CD4-positive, alpha-beta T cell (primary cell): ENCODE measurements at regions not wholly inside any gene's neighbourhood (a gene's known extent, or its start where the extent isn't known, plus 50 kb on each side); places are given as distances from the start of the nearest gene placed in this dataset.

Experiments used
- ATAC-seq: fragments of 200-7000 bp; cut with Tn5 transposase; one replicate; pipeline ENCODE4 v1.10.0; 2022; ENCODE audit warnings: mild to moderate bottlenecking; ENCODE audit not compliant: poor library complexity
- CTCF ChIA-PET: fragments of 350-600 bp; sonication (Branson Sonifier 250); formaldehyde crosslinking; loops from one replicate; lab custom pipeline; 2021; ENCODE audit warnings: antibody characterized with exemption, inconsistent platforms; lab: Charles Lee
- POLR2A ChIA-PET: fragments of 350-600 bp; sonication (Branson Sonifier 250); formaldehyde crosslinking; loops from one replicate; lab custom pipeline; 2021; ENCODE audit warnings: antibody characterized with exemption, inconsistent platforms; lab: Charles Lee
- DNase-seq, 14 experiments: peaks; one replicate each; pipeline ENCODE4 v3.0.0-alpha.2; 2013 to 2020; ENCODE audit warnings: mixed read lengths in 2 of 14
- H3K27ac ChIP-seq, 2 donors: one replicate each; pipeline versions ENCODE4 v1.5.1 to v1.7.0; 2013; ENCODE audit warnings: low read length in 2 of 2, low read depth in 1 of 2, mild to moderate bottlenecking in 1 of 2
- H3K27me3 ChIP-seq, 2 experiments: 1 replicate in 1 of 2; 2 replicates in 1 of 2; pipeline versions ENCODE4 v1.6.1 to v1.7.0; 2013; ENCODE audit warnings: low read length in 2 of 2, control low read depth in 1 of 2, mild to moderate bottlenecking in 1 of 2, moderate library complexity in 1 of 2; ENCODE audit not compliant: insufficient read depth in 2 of 2, control insufficient read depth in 1 of 2
- H3K36me3 ChIP-seq: one replicate; pipeline ENCODE4 v1.6.1; 2013; ENCODE audit warnings: low read length, control low read depth; ENCODE audit not compliant: insufficient read depth
- H3K4me1 ChIP-seq: one replicate; pipeline ENCODE4 v1.6.1; 2013; ENCODE audit warnings: low read length, control low read depth; ENCODE audit not compliant: insufficient read depth
- H3K4me3 ChIP-seq: one replicate; pipeline ENCODE4 v1.5.1; 2013; ENCODE audit warnings: mild to moderate bottlenecking, low read length, moderate library complexity
- H3K9me3 ChIP-seq, 2 experiments: 1 replicate in 1 of 2; 2 replicates in 1 of 2; pipeline versions ENCODE4 v1.6.1 to v1.7.0; 2013; ENCODE audit warnings: low read length in 2 of 2, mild to moderate bottlenecking in 2 of 2, control low read depth in 1 of 2, moderate library complexity in 1 of 2; ENCODE audit not compliant: control insufficient read depth in 1 of 2, insufficient read depth in 1 of 2
- H3K27ac Mint-ChIP-seq: one replicate; pipeline ENCODE4 v1.8.0; 2020; ENCODE audit warnings: mixed read lengths
- H3K27me3 Mint-ChIP-seq: one replicate; pipeline ENCODE4 v1.8.0; 2021; ENCODE audit warnings: mixed read lengths
- H3K36me3 Mint-ChIP-seq: one replicate; pipeline ENCODE4 v1.8.0; 2021; ENCODE audit warnings: low read depth, mixed read lengths
- H3K4me1 Mint-ChIP-seq: one replicate; pipeline ENCODE4 v1.8.0; 2021; ENCODE audit warnings: low read depth, mixed read lengths
- H3K4me3 Mint-ChIP-seq: one replicate; pipeline ENCODE4 v1.8.0; 2020; ENCODE audit warnings: mild to moderate bottlenecking, mixed read lengths
- H3K9me3 Mint-ChIP-seq: one replicate; pipeline ENCODE4 v1.8.0; 2020; ENCODE audit warnings: mixed read lengths
- intact Hi-C, 2 experiments: fragments of 100-400 bp; cut with DNase I in 1 of 2; cut with micrococcal nuclease in 1 of 2; formaldehyde crosslinking; loops; one replicate each; pipeline versions ENCODE4 v1.15.1 to v1.9.0; 2023 to 2025; cut with DNase I, micrococcal nuclease
- TF ChIP-seq, protein P1 (sequence below): fragments of 200-600 bp; IDR thresholded peaks from one replicate; pipeline ENCODE4 v1.8.0; 2022; ENCODE audit warnings: antibody characterized with exemption, mild to moderate bottlenecking

DNA sequence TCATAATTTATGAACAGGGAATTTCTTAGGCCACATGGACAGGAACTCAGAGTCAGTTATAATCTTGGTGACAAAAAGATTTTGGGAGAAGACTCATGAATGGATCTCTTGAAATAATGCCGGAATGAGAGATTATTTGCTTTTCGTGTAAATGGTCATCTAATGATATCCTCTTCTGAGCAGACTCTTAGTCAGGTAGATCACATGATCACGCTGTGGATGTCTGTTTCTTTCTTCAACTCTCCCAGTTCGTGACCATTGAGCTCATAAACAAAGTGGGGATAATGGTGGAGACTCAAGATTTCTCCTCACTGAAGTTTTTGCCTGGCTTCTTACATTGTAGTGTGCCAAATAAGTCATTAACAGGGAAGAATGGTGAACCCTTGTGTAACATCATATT, 133.1 kb upstream of the CBLB start:
- TF ChIP-seq, protein P1, sequence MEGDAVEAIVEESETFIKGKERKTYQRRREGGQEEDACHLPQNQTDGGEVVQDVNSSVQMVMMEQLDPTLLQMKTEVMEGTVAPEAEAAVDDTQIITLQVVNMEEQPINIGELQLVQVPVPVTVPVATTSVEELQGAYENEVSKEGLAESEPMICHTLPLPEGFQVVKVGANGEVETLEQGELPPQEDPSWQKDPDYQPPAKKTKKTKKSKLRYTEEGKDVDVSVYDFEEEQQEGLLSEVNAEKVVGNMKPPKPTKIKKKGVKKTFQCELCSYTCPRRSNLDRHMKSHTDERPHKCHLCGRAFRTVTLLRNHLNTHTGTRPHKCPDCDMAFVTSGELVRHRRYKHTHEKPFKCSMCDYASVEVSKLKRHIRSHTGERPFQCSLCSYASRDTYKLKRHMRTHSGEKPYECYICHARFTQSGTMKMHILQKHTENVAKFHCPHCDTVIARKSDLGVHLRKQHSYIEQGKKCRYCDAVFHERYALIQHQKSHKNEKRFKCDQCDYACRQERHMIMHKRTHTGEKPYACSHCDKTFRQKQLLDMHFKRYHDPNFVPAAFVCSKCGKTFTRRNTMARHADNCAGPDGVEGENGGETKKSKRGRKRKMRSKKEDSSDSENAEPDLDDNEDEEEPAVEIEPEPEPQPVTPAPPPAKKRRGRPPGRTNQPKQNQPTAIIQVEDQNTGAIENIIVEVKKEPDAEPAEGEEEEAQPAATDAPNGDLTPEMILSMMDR, result no peak
- no peak overlapping the region for H3K4me3 ChIP-seq
- DNase-seq (no peak), ATAC-seq (no peak)
- H3K27ac ChIP-seq, result no peak overlapping the region
- H3K9me3 ChIP-seq, result peaks cover 8 to 11% of the 10 kb centered on the region in 2 experiments
- Mint-ChIP-seq H3K27ac (no peak overlapping the region), H3K9me3 (peaks cover 7% of the 10 kb centered on the region), H3K36me3 (peaks cover under 1% of the 10 kb centered on the region), H3K4me1 (peaks cover 7% of the 10 kb centered on the region), H3K4me3 (no peak overlapping the region), H3K27me3 (no peaks in the 10 kb centered on the region)
- POLR2A ChIA-PET, result no interaction called here
- H3K36me3 ChIP-seq, result no peaks in the 10 kb centered on the region
- H3K4me1 ChIP-seq, result no peaks in the 10 kb centered on the region
- CTCF ChIA-PET, result no interaction called here
- H3K27me3 ChIP-seq, result no peaks in the 10 kb centered on the region
- intact Hi-C loops, result no loop called here

DNA sequence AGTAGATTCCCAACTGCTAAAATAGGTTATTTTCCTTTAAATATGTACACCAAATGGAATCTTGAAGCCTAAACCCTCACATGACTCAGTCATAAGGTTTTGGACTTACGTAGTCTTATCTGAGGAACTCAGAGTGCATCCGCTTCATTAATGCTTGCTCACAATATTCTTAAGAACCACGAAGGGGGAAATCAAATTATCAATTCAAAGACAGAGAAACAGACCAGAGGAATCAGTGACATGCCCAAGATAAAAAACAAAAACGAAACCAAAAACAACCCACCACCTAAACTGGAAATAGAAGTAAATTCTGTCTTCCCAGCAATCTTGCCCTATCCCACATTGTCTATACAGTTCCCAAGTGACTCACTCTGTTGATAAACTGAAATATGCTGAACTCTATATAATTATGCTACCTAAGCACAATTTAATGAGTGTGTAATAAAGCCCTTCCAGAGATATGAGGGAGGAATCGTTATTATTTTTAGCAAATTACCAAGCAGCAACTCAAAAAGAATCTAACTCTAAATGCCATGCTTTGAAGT, 135.4 kb upstream of the CBLB start:
- no peaks in the 10 kb centered on the region for H3K27me3 Mint-ChIP-seq
- Histone ChIP-seq H3K27ac (no peak overlapping the region), H3K36me3 (no peaks in the 10 kb centered on the region), H3K27me3 (no peaks in the 10 kb centered on the region), H3K9me3 (no peaks in the 10 kb centered on the region), H3K4me3 (peak overlapping the region; percentile 37), H3K4me1 (no peaks in the 10 kb centered on the region)
- peaks cover 4% of the 10 kb centered on the region for H3K9me3 Mint-ChIP-seq
- peak; percentile 29 for ATAC-seq
- H3K4me1 Mint-ChIP-seq, result peaks cover 7% of the 10 kb centered on the region
- CTCF ChIA-PET, result interaction anchor here (0.9 kb wide), 1 partner anchor 8 kb away, joined by 3 read pairs; no protein-coding TSS in a partner anchor
- no peak overlapping the region for H3K27ac Mint-ChIP-seq
- H3K36me3 Mint-ChIP-seq, result no peaks in the 10 kb centered on the region
- DNase-seq, result peak in 3 of 14 experiments; percentile 8 to 49 (median 14)
- intact Hi-C loops, result no loop called here
- H3K4me3 Mint-ChIP-seq, result peak overlapping the region; percentile 5
- POLR2A ChIA-PET, result no interaction called here
- TF ChIP-seq, protein P1, result no peak

DNA sequence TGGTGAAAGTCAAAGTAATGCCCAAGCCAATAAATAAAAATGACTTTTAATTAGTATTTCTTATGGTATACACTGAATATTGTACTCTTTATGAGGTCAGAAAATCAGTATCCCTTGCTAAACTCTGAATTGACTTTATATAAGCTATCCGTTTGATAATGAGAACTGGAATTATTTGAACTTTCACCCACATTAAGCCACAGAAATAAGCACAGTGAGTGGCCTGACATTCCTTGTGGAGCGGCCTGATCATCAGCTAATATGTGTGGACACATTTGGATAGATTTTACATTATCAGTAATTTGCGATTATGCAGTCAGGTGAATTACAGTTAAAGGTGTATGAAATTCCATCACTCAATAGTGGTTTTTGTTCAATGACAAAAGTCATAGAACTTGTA, 136.0 kb upstream of the CBLB start:
- ATAC-seq (no peak), DNase-seq (no peak)
- Mint-ChIP-seq H3K36me3 (no peaks in the 10 kb centered on the region), H3K27me3 (no peaks in the 10 kb centered on the region), H3K4me1 (peaks cover 12% of the 10 kb centered on the region), H3K4me3 (no peak overlapping the region), H3K27ac (no peak overlapping the region), H3K9me3 (peaks cover 3% of the 10 kb centered on the region)
- intact Hi-C loops, result no loop called here
- TF ChIP-seq, protein P1, result no peak
- ChIA-PET POLR2A (no interaction called here), CTCF (no interaction called here)
- no peak overlapping the region for H3K4me3 ChIP-seq
- no peaks in the 10 kb centered on the region for H3K27me3 ChIP-seq
- H3K9me3 ChIP-seq, result no peaks in the 10 kb centered on the region
- H3K4me1 ChIP-seq, result no peaks in the 10 kb centered on the region
- H3K27ac ChIP-seq, result no peak overlapping the region
- no peaks in the 10 kb centered on the region for H3K36me3 ChIP-seq
